SK-N-SH treated with all-trans-retinoic acid at 6 μM for 48 hours (cell line): ENCODE measurements at regions not wholly inside any gene's neighbourhood (a gene's known extent, or its start where the extent isn't known, plus 50 kb on each side); places are given as distances from the start of the nearest gene placed in this dataset.
A peak's percentile ranks its signal among the peaks of the same experiment; 100 is the strongest.

Source experiments
- ATAC-seq: fragments of 200-7000 bp; cut with Tn5 transposase; 3 replicates; pipeline ENCODE4 v1.9.1; 2020; ENCODE audit warnings: mild to moderate bottlenecking, moderate library complexity
- ARNTL ChIP-seq: fragments of 450-650 bp; formaldehyde crosslinking; IDR thresholded peaks from 2 replicates; pipeline ENCODE4 v1.5.0; 2020; ENCODE audit warnings: low read depth, mild to moderate bottlenecking, moderate library complexity, borderline replicate concordance
- BACH2 ChIP-seq: fragments of 250-450 bp; sonication (Bioruptor Pico); IDR thresholded peaks from 2 replicates; pipeline ENCODE4 v1.9.0; 2021; ENCODE audit warnings: mild to moderate bottlenecking, borderline replicate concordance
- CSDC2 ChIP-seq: fragments of 250-450 bp; sonication (Bioruptor Pico); IDR thresholded peaks from 2 replicates; pipeline ENCODE4 v1.5.0; 2020; ENCODE audit warnings: mild to moderate bottlenecking, moderate library complexity
- ESRRG ChIP-seq: fragments of 250-450 bp; sonication (Bioruptor Pico); IDR thresholded peaks from 2 replicates; pipeline ENCODE4 v1.6.1; 2021; ENCODE audit warnings: mild to moderate bottlenecking
- GLIS3 ChIP-seq: fragments of 250-450 bp; sonication (Bioruptor Pico); IDR thresholded peaks from 2 replicates; pipeline ENCODE4 v1.5.0; 2020; ENCODE audit warnings: mild to moderate bottlenecking, moderate library complexity
- OSR1 ChIP-seq: fragments of 250-450 bp; sonication (Bioruptor Pico); IDR thresholded peaks from 2 replicates; pipeline ENCODE4 v1.8.0; 2022; ENCODE audit warnings: moderate library complexity, mild to moderate bottlenecking, inconsistent platforms
- PATZ1 ChIP-seq: fragments of 250-450 bp; sonication (Bioruptor Pico); IDR thresholded peaks from 2 replicates; pipeline ENCODE4 v1.8.0; 2020; ENCODE audit warnings: mild to moderate bottlenecking, moderate library complexity, borderline replicate concordance
- PPARA ChIP-seq: fragments of 250-450 bp; sonication (Bioruptor Pico); IDR thresholded peaks from 2 replicates; pipeline ENCODE4 v1.5.0; 2020; ENCODE audit warnings: mild to moderate bottlenecking, borderline replicate concordance
- SNAI2 ChIP-seq: fragments of 250-450 bp; sonication (Bioruptor Pico); IDR thresholded peaks from 2 replicates; pipeline ENCODE4 v1.5.0; 2020; ENCODE audit warnings: mild to moderate bottlenecking, moderate library complexity
- TCF4 ChIP-seq: fragments of 250-450 bp; sonication (Bioruptor Pico); IDR thresholded peaks from 2 replicates; pipeline ENCODE4 v1.8.0; 2021; ENCODE audit warnings: mild to moderate bottlenecking, moderate library complexity, borderline replicate concordance
- TSHZ2 ChIP-seq: fragments of 250-450 bp; sonication (Bioruptor Pico); IDR thresholded peaks from 2 replicates; pipeline ENCODE4 v1.5.0; 2020; ENCODE audit warnings: mild to moderate bottlenecking, moderate library complexity
- ZFP3 ChIP-seq: fragments of 250-450 bp; sonication (Bioruptor Pico); IDR thresholded peaks from 2 replicates; pipeline ENCODE4 v1.5.0; 2020; ENCODE audit warnings: mild to moderate bottlenecking, moderate library complexity
- ZNF70 ChIP-seq: fragments of 450-650 bp; formaldehyde crosslinking; IDR thresholded peaks from 2 replicates; pipeline ENCODE4 v1.5.0; 2020; ENCODE audit warnings: mild to moderate bottlenecking, moderate library complexity
- ZNF8 ChIP-seq: fragments of 450-650 bp; formaldehyde crosslinking; IDR thresholded peaks from 2 replicates; pipeline ENCODE4 v1.5.0; 2020; ENCODE audit warnings: mild to moderate bottlenecking, moderate library complexity
- TF ChIP-seq, protein P1 (sequence below): fragments of 250-450 bp; sonication (Bioruptor Pico); IDR thresholded peaks from 2 replicates; pipeline ENCODE4 v1.8.0; 2021; ENCODE audit warnings: low read depth, mild to moderate bottlenecking, moderate library complexity, borderline replicate concordance
- TF ChIP-seq, protein P2 (sequence below): fragments of 250-450 bp; sonication (Bioruptor Pico); IDR thresholded peaks from 2 replicates; pipeline ENCODE4 v1.5.1; 2020; ENCODE audit warnings: low read depth, mild to moderate bottlenecking, moderate library complexity

GRCh38 chr4:178414042-178414441 is 971.8 kb upstream of the AGA start (continued):
- TF ChIP-seq, protein P1, sequence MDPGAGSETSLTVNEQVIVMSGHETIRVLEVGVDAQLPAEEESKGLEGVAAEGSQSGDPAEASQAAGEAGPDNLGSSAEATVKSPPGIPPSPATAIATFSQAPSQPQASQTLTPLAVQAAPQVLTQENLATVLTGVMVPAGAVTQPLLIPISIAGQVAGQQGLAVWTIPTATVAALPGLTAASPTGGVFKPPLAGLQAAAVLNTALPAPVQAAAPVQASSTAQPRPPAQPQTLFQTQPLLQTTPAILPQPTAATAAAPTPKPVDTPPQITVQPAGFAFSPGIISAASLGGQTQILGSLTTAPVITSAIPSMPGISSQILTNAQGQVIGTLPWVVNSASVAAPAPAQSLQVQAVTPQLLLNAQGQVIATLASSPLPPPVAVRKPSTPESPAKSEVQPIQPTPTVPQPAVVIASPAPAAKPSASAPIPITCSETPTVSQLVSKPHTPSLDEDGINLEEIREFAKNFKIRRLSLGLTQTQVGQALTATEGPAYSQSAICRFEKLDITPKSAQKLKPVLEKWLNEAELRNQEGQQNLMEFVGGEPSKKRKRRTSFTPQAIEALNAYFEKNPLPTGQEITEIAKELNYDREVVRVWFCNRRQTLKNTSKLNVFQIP (CRISPR knock-in tag): no peak
- no peak for TF ChIP-seq BACH2 (CRISPR knock-in tag)
- TF ChIP-seq ESRRG (CRISPR knock-in tag): no peak

GRCh38 chr4:178414881-178415446 is 972.7 kb upstream of the AGA start:
- ATAC-seq: no peak
- no peak for TF ChIP-seq CSDC2 (CRISPR knock-in tag)
- TF ChIP-seq, protein P1 (CRISPR knock-in tag): no peak
- TF ChIP-seq ESRRG (CRISPR knock-in tag): no peak
- TF ChIP-seq SNAI2 (CRISPR knock-in tag): no peak
- no peak for TF ChIP-seq PATZ1 (CRISPR knock-in tag)
- no peak for TF ChIP-seq ZNF70
- TF ChIP-seq ZNF8 (CRISPR knock-in tag): no peak

- no peak for TF ChIP-seq ZNF8 (CRISPR knock-in tag)
- no peak for TF ChIP-seq ARNTL (CRISPR knock-in tag)
- no peak for TF ChIP-seq PPARA
- no peak for TF ChIP-seq SNAI2 (CRISPR knock-in tag)
- no peak for TF ChIP-seq GLIS3 (CRISPR knock-in tag)
- no peak for TF ChIP-seq ZNF70
- TF ChIP-seq CSDC2 (CRISPR knock-in tag): no peak
- TF ChIP-seq TCF4: no peak
- TF ChIP-seq BACH2 (CRISPR knock-in tag): no peak
- TF ChIP-seq OSR1 (CRISPR knock-in tag): no peak
- TF ChIP-seq, protein P2, sequence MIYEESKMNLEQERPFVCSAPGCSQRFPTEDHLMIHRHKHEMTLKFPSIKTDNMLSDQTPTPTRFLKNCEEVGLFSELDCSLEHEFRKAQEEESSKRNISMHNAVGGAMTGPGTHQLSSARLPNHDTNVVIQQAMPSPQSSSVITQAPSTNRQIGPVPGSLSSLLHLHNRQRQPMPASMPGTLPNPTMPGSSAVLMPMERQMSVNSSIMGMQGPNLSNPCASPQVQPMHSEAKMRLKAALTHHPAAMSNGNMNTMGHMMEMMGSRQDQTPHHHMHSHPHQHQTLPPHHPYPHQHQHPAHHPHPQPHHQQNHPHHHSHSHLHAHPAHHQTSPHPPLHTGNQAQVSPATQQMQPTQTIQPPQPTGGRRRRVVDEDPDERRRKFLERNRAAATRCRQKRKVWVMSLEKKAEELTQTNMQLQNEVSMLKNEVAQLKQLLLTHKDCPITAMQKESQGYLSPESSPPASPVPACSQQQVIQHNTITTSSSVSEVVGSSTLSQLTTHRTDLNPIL: no peak
- no peak for TF ChIP-seq ZFP3
- peak; percentile 74 for ATAC-seq
Observed at GRCh38 chr4:178415925-178416324, 973.7 kb upstream of the AGA start.

DNA sequence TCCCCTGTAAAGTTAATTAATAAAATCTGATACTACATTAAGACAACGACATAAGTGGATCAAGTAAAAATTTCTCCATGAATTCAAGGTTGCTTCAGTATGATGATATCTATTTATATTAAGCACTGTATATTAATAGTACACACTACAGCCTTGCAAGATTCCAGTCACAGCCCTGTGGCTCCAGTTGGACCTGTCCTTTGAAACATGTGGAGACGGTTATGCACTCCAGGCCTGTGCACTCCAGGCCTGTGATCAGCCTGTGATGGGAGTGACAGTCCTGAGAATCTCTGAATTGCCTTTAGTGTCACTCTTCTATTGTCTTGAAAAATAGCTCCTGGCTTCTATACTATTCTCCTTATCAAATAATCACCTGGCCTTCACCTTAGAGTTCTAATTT is 981.1 kb upstream of the AGA start:
- TF ChIP-seq, protein P2: no peak
- TF ChIP-seq TSHZ2: no peak
- TF ChIP-seq ESRRG (CRISPR knock-in tag): no peak
- no peak for TF ChIP-seq ZNF8 (CRISPR knock-in tag)
- TF ChIP-seq CSDC2 (CRISPR knock-in tag): no peak
- no peak for TF ChIP-seq PPARA
- ATAC-seq: no peak
